WERI-Rb-1 (cell line): ENCODE measurements at regions not wholly inside any gene's neighbourhood (a gene's known extent, or its start where the extent isn't known, plus 50 kb on each side); places are given as distances from the start of the nearest gene placed in this dataset.
A peak's percentile ranks its signal among the peaks of the same experiment; 100 is the strongest.

Source experiments
- DNase-seq: peaks from one replicate; pipeline ENCODE4 v3.0.0-alpha.2; 2020
- H3K27ac ChIP-seq: fragments of 250-450 bp; sonication (Bioruptor Pico); 2 replicates; pipeline ENCODE4 v1.5.1; 2020; ENCODE audit warnings: mild to moderate bottlenecking, moderate library complexity
- H3K27me3 ChIP-seq: fragments of 250-450 bp; sonication (Bioruptor Pico); 2 replicates; pipeline ENCODE4 v1.5.1; 2021; ENCODE audit warnings: mild to moderate bottlenecking, low read depth, moderate library complexity; ENCODE audit not compliant: insufficient read depth, severe bottlenecking
- H3K36me3 ChIP-seq: fragments of 250-450 bp; sonication (Bioruptor Pico); 2 replicates; pipeline ENCODE4 v1.5.1; 2020; ENCODE audit warnings: mild to moderate bottlenecking, moderate library complexity
- H3K4me3 ChIP-seq: 2 replicates; pipeline ENCODE4 v1.5.1; 2011; ENCODE audit warnings: low read depth, mild to moderate bottlenecking, control low read depth, low read length
- H3K9me3 ChIP-seq: fragments of 250-450 bp; sonication (Bioruptor Pico); 2 replicates; pipeline ENCODE4 v1.5.1; 2021; ENCODE audit warnings: mild to moderate bottlenecking, moderate library complexity; ENCODE audit not compliant: severe bottlenecking
- CTCF ChIP-seq: IDR thresholded peaks from 2 replicates; pipeline ENCODE4 v1.5.1; 2011; ENCODE audit warnings: low read depth, mild to moderate bottlenecking, control low read depth, inconsistent platforms, low read length

- H3K27ac ChIP-seq, result no peak overlapping the region
- H3K27me3 ChIP-seq, result no peaks in the 10 kb centered on the region
- H3K9me3 ChIP-seq, result no peaks in the 10 kb centered on the region
- H3K4me3 ChIP-seq, result no peak overlapping the region
- TF ChIP-seq CTCF, result no peak
- no peaks in the 10 kb centered on the region for H3K36me3 ChIP-seq
- no peak for DNase-seq
Measured at GRCh38 chr1:187396226-187396625, 567.5 kb downstream of the PLA2G4A start.

- no peaks in the 10 kb centered on the region for H3K36me3 ChIP-seq
- DNase-seq, result peak; percentile 6
- TF ChIP-seq CTCF, result no peak
- no peaks in the 10 kb centered on the region for H3K27me3 ChIP-seq
- H3K4me3 ChIP-seq, result no peak overlapping the region
- no peak overlapping the region for H3K27ac ChIP-seq
- H3K9me3 ChIP-seq, result no peaks in the 10 kb centered on the region
Measured at GRCh38 chr1:187396929-187397796, 568.4 kb downstream of the PLA2G4A start.

DNA sequence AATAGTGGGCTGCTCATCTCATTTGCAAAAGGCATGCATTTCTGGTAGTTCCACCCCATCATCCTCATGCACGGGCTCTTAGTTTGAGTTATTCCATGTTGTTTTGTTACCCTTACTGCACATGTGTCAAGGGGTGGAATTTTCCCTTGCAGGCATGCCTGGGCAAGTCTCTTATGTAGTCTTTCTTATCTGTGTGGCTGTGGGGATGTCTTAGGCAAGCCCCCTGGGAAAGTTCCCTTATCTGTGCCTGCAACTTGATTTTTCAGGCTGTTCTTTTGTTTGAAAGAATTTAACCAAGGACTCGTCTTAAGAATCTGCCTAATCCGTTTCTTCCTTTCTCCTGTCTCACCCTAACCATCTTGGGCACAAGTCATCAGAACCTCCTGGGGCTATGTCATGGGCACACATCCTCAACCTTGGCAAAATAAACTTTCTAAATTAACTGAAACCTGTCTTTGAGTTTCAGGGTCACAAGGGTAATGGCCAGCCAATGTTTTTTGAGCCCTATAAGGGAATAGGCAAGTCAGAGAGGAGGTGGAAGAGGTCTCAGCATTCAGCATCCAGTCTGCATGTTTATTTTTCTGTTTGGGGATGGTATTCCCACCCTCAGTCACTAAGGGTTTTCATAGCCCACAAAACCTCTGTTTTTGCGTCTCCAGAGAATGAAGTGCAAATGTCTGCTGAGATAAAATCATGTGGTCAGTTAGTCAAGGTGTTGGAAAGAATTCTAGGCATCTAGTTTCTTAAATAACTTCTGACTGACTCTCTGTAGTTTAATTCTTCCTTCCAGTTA is 579.7 kb downstream of the PLA2G4A start:
- Histone ChIP-seq H3K4me3 (no peak overlapping the region), H3K27me3 (no peaks in the 10 kb centered on the region), H3K27ac (no peak overlapping the region), H3K9me3 (no peaks in the 10 kb centered on the region), H3K36me3 (no peaks in the 10 kb centered on the region)
- TF ChIP-seq CTCF, result no peak
- no peak for DNase-seq

GRCh38 chr1:187409341-187409740 is 580.6 kb downstream of the PLA2G4A start:
- Histone ChIP-seq H3K27me3 (no peaks in the 10 kb centered on the region), H3K36me3 (no peaks in the 10 kb centered on the region), H3K27ac (no peak overlapping the region), H3K4me3 (no peak overlapping the region), H3K9me3 (no peaks in the 10 kb centered on the region)
- no peak for DNase-seq
- TF ChIP-seq CTCF, result no peak

- Histone ChIP-seq H3K27ac (no peak overlapping the region), H3K9me3 (no peaks in the 10 kb centered on the region), H3K4me3 (no peak overlapping the region), H3K27me3 (no peaks in the 10 kb centered on the region), H3K36me3 (no peaks in the 10 kb centered on the region)
- DNase-seq, result no peak
- no peak for TF ChIP-seq CTCF
Measured at GRCh38 chr1:187411118-187411517, 582.4 kb downstream of the PLA2G4A start.
